HEK293T (cell line): ENCODE measurements at regions not wholly inside any gene's neighbourhood (a gene's known extent, or its start where the extent isn't known, plus 50 kb on each side); places are given as distances from the start of the nearest gene placed in this dataset.

ENCODE experiments used
- CTCF ChIA-PET: fragments of 350-600 bp; formaldehyde crosslinking; extraction: SDS; loops from one replicate; lab custom pipeline; 2021; ENCODE audit warnings: antibody characterized with exemption, inconsistent platforms; lab: Yijun Ruan, JAX
- POLR2A ChIA-PET: fragments of 350-600 bp; formaldehyde crosslinking; extraction: SDS; loops from one replicate; lab custom pipeline; 2020; ENCODE audit warnings: antibody characterized with exemption, inconsistent platforms; lab: Yijun Ruan, JAX
- DNase-seq: peaks from one replicate; pipeline ENCODE4 v3.0.0; 2012; ENCODE audit warnings: mixed read lengths; ENCODE audit errors: extremely low spot score
- ARNT ChIP-seq: fragments of 450-650 bp; IDR thresholded peaks from 2 replicates; pipeline ENCODE4 v1.6.1; 2017; ENCODE audit warnings: mild to moderate bottlenecking
- BHLHE40 ChIP-seq: fragments of 450-650 bp; IDR thresholded peaks from 2 replicates; pipeline ENCODE4 v1.6.1; 2016; ENCODE audit warnings: mild to moderate bottlenecking, moderate library complexity, borderline replicate concordance
- CTBP1 ChIP-seq: fragments of 450-650 bp; IDR thresholded peaks from 2 replicates; pipeline ENCODE4 v1.6.1; 2016; ENCODE audit warnings: borderline replicate concordance
- ELF4 ChIP-seq: fragments of 450-650 bp; IDR thresholded peaks from 2 replicates; pipeline ENCODE4 v1.6.1; 2017; ENCODE audit warnings: antibody characterized with exemption
- FOXA1 ChIP-seq: fragments of 450-650 bp; IDR thresholded peaks from 2 replicates; pipeline ENCODE4 v1.6.1; 2016; ENCODE audit warnings: mild to moderate bottlenecking
- FOXK2 ChIP-seq: fragments of 450-650 bp; IDR thresholded peaks from 2 replicates; pipeline ENCODE4 v1.6.1; 2016; ENCODE audit warnings: mild to moderate bottlenecking
- FOXM1 ChIP-seq: fragments of 450-650 bp; IDR thresholded peaks from 2 replicates; pipeline ENCODE4 v1.6.1; 2017; ENCODE audit warnings: mild to moderate bottlenecking, borderline replicate concordance
- HDGF ChIP-seq: fragments of 450-650 bp; IDR thresholded peaks from 2 replicates; pipeline ENCODE4 v1.6.1; 2017; ENCODE audit warnings: antibody characterized with exemption, borderline replicate concordance
- L3MBTL2 ChIP-seq: fragments of 450-650 bp; conservative IDR thresholded peaks from 2 replicates; pipeline ENCODE4 v1.6.1; 2016; ENCODE audit warnings: mild to moderate bottlenecking
- LEF1 ChIP-seq: fragments of 450-650 bp; IDR thresholded peaks from 2 replicates; pipeline ENCODE4 v1.6.1; 2017; ENCODE audit warnings: mild to moderate bottlenecking, borderline replicate concordance
- NFRKB ChIP-seq: fragments of 450-650 bp; IDR thresholded peaks from 2 replicates; pipeline ENCODE4 v1.6.1; 2016; ENCODE audit warnings: mild to moderate bottlenecking, moderate library complexity
- PKNOX1 ChIP-seq: fragments of 450-650 bp; IDR thresholded peaks from 2 replicates; pipeline ENCODE4 v1.6.1; 2016
- SP1 ChIP-seq: fragments of 450-650 bp; IDR thresholded peaks from 2 replicates; pipeline ENCODE4 v1.6.1; 2017
- SUZ12 ChIP-seq: fragments of 450-650 bp; IDR thresholded peaks from 2 replicates; pipeline ENCODE4 v1.6.1; 2016; ENCODE audit warnings: mild to moderate bottlenecking
- TARDBP ChIP-seq: fragments of 450-650 bp; IDR thresholded peaks from 2 replicates; pipeline ENCODE4 v1.6.1; 2016
- ZNF384 ChIP-seq: fragments of 450-650 bp; IDR thresholded peaks from 2 replicates; pipeline ENCODE4 v1.6.1; 2016

- DNase-seq = no peak
- TF ChIP-seq ELF4 (no peak), ZNF384 (no peak), L3MBTL2 (no peak), SUZ12 (no peak), FOXA1 (no peak), FOXK2 (no peak), NFRKB (no peak), ARNT (no peak)
- ChIA-PET CTCF (no interaction called here), POLR2A (no interaction called here)
Observed at GRCh38 chr3:33989229-33989628, 190.8 kb downstream of the PDCD6IP start.

- ChIA-PET CTCF (no interaction called here), POLR2A (no interaction called here)
- no peak for TF ChIP-seq LEF1
- no peak for DNase-seq
Observed at GRCh38 chr3:33991673-33992072, 193.2 kb downstream of the PDCD6IP start.

GRCh38 chr3:33993631-33994030 lies 195.2 kb downstream of the PDCD6IP start:
- ChIA-PET CTCF (no interaction called here), POLR2A (no interaction called here)
- TF ChIP-seq ELF4 (no peak), SP1 (no peak), PKNOX1 (no peak), NFRKB (no peak), ZNF384 (no peak), FOXK2 (no peak), ARNT (no peak), SUZ12 (no peak), FOXA1 (no peak), FOXM1 (no peak), L3MBTL2 (no peak), CTBP1 (no peak), LEF1 (no peak), TARDBP (no peak), HDGF (no peak), BHLHE40 (no peak)
- DNase-seq = no peak

- CTCF ChIA-PET = no interaction called here
- POLR2A ChIA-PET = no interaction called here
- DNase-seq = no peak
- TF ChIP-seq PKNOX1 (no peak), BHLHE40 (no peak), ELF4 (no peak), FOXM1 (no peak), L3MBTL2 (no peak), SUZ12 (no peak), HDGF (no peak), FOXK2 (no peak), FOXA1 (no peak), SP1 (no peak), ZNF384 (no peak), CTBP1 (no peak), TARDBP (no peak), ARNT (no peak), NFRKB (no peak), LEF1 (no peak)
Observed at GRCh38 chr3:33994568-33994967, 196.1 kb downstream of the PDCD6IP start.

GRCh38 chr3:34000301-34000700 lies 201.9 kb downstream of the PDCD6IP start:
- DNase-seq = no peak
- POLR2A ChIA-PET = no interaction called here
- CTCF ChIA-PET = no interaction called here
- TF ChIP-seq ZNF384 (no peak), SP1 (no peak), LEF1 (no peak), L3MBTL2 (no peak), FOXK2 (no peak), PKNOX1 (no peak), TARDBP (no peak), ELF4 (no peak), SUZ12 (no peak), BHLHE40 (no peak), FOXA1 (no peak)

GRCh38 chr3:34001022-34001421 lies 202.6 kb downstream of the PDCD6IP start:
- DNase-seq = no peak
- TF ChIP-seq LEF1 (no peak), ZNF384 (no peak), FOXK2 (no peak), TARDBP (no peak), SUZ12 (no peak), PKNOX1 (no peak), L3MBTL2 (no peak), SP1 (no peak), ELF4 (no peak), BHLHE40 (no peak), NFRKB (no peak), FOXA1 (no peak), FOXM1 (no peak)
- POLR2A ChIA-PET = no interaction called here
- CTCF ChIA-PET = no interaction called here
